GM10266 (cell line): ENCODE measurements at regions not wholly inside any gene's neighbourhood (a gene's known extent, or its start where the extent isn't known, plus 50 kb on each side); places are given as distances from the start of the nearest gene placed in this dataset.

Source experiments
- DNase-seq: peaks from one replicate; pipeline ENCODE4 v3.0.0; 2012; ENCODE audit errors: extremely low spot score
- CTCF ChIP-seq: IDR thresholded peaks from 2 replicates; pipeline ENCODE4 v1.5.1; 2012; ENCODE audit warnings: mild to moderate bottlenecking, low read depth; ENCODE audit not compliant: control insufficient read depth, insufficient read depth; ENCODE audit errors: missing control alignments

GRCh38 chr3:16033889-16034687 lies 140.4 kb upstream of the GALNT15 start:
- TF ChIP-seq CTCF: no peak
- no peak for DNase-seq

- no peak for TF ChIP-seq CTCF
- DNase-seq: no peak
These were observed 133.5 kb upstream of the GALNT15 start for GRCh38 chr3:16040991-16041390.

- DNase-seq: peak; percentile 71
These were observed 125.8 kb upstream of the GALNT15 start for GRCh38 chr3:16048435-16049318.

GRCh38 chr3:16050641-16051467 lies 123.6 kb upstream of the GALNT15 start:
- TF ChIP-seq CTCF: no peak
- no peak for DNase-seq

More at GRCh38 chr3:16048435-16049318, 125.8 kb upstream of the GALNT15 start:
- peak; percentile 72 for TF ChIP-seq CTCF

- TF ChIP-seq CTCF: no peak
- DNase-seq: no peak
These were observed 122.8 kb upstream of the GALNT15 start for GRCh38 chr3:16051691-16052090.

- no peak for DNase-seq
- no peak for TF ChIP-seq CTCF
These were observed 121.5 kb upstream of the GALNT15 start for GRCh38 chr3:16052964-16053363.
